Sigmoid colon (tissue), 4 donors: ENCODE measurements at regions not wholly inside any gene's neighbourhood (a gene's known extent, or its start where the extent isn't known, plus 50 kb on each side); places are given as distances from the start of the nearest gene placed in this dataset.

Experiments
- EP300 ChIP-seq, 4 donors: sonication (generic); formaldehyde crosslinking; IDR thresholded peaks; one replicate each; pipeline ENCODE4 v1.6.1; 2017; ENCODE audit warnings: antibody characterized with exemption in 4 of 4
- POLR2A ChIP-seq, 2 donors: fragments of 450-650 bp; IDR thresholded peaks; one replicate each; pipeline ENCODE4 v1.6.1; 2016; ENCODE audit warnings: antibody characterized with exemption in 2 of 2, mild to moderate bottlenecking in 2 of 2, moderate library complexity in 2 of 2
- POLR2AphosphoS5 ChIP-seq, 4 donors: sonication (generic); formaldehyde crosslinking; IDR thresholded peaks; one replicate each; pipeline ENCODE4 v1.6.1; 2017; ENCODE audit warnings: antibody characterized with exemption in 4 of 4
- TF ChIP-seq, protein P1 (sequence below), 4 experiments: fragments of 450-650 bp in 3 of 4; fragments of 200-600 bp in 1 of 4; IDR thresholded peaks; one replicate each; pipeline ENCODE4 v1.5.1; 2016 to 2019; ENCODE audit warnings: antibody characterized with exemption in 4 of 4, mild to moderate bottlenecking in 3 of 4, moderate library complexity in 2 of 4

DNA sequence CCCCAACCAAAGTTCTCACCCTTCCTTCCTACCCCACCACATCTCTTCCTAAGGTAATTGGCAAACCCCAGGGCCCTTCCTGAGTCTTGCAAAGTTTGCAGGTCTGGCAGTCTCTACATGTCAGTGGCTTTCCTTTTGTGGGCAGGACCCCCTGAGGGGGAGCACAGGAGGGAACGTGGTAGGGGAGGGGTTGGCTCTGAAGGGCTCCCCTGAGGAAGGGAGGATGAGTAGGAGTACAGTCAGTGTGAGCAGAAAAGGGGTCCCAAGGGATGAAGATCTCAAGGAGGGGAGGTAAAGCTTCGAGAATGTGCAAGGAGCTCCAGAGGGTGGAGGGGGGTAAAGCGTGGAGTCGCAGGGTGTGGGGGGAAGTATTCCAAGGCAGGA, 206.9 kb downstream of the RAB11FIP4 start:
- TF ChIP-seq POLR2AphosphoS5 (IDR thresholded peaks at IDR 0.05) (no peak), POLR2A (IDR thresholded peaks at IDR 0.05) (no peak), EP300 (IDR thresholded peaks at IDR 0.05) (no peak)
- TF ChIP-seq, protein P1, sequence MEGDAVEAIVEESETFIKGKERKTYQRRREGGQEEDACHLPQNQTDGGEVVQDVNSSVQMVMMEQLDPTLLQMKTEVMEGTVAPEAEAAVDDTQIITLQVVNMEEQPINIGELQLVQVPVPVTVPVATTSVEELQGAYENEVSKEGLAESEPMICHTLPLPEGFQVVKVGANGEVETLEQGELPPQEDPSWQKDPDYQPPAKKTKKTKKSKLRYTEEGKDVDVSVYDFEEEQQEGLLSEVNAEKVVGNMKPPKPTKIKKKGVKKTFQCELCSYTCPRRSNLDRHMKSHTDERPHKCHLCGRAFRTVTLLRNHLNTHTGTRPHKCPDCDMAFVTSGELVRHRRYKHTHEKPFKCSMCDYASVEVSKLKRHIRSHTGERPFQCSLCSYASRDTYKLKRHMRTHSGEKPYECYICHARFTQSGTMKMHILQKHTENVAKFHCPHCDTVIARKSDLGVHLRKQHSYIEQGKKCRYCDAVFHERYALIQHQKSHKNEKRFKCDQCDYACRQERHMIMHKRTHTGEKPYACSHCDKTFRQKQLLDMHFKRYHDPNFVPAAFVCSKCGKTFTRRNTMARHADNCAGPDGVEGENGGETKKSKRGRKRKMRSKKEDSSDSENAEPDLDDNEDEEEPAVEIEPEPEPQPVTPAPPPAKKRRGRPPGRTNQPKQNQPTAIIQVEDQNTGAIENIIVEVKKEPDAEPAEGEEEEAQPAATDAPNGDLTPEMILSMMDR (IDR thresholded peaks at IDR 0.05) = no peak
